PFSK-1 (cell line): ENCODE measurements at regions not wholly inside any gene's neighbourhood (a gene's known extent, or its start where the extent isn't known, plus 50 kb on each side); places are given as distances from the start of the nearest gene placed in this dataset.

Experiments
- FOXP2 ChIP-seq: optimal IDR thresholded peaks from 2 replicates; pipeline ENCODE3; 2011; ENCODE audit warnings: borderline replicate concordance, control low read depth, inconsistent platforms; ENCODE audit not compliant: insufficient read depth; ENCODE audit errors: extremely low read length, extremely low read depth
- POLR2AphosphoS5 ChIP-seq: IDR thresholded peaks from 2 replicates; pipeline ENCODE4 v1.6.1; 2012; ENCODE audit warnings: low read depth, mild to moderate bottlenecking, control low read depth, low read length, moderate library complexity
- SIN3A ChIP-seq: IDR thresholded peaks from 2 replicates; pipeline ENCODE4 v1.6.1; 2012; ENCODE audit warnings: mild to moderate bottlenecking, low read length, moderate library complexity, borderline replicate concordance; ENCODE audit not compliant: insufficient read depth
- TAF1 ChIP-seq: IDR thresholded peaks from 2 replicates; pipeline ENCODE4 v1.6.1; 2012; ENCODE audit warnings: low read length, control low read depth, borderline replicate concordance; ENCODE audit not compliant: insufficient read depth
- TF ChIP-seq, protein P1 (sequence below), 2 experiments: IDR thresholded peaks; 2 replicates each; pipeline versions ENCODE4 v1.6.1 to v1.8.0; 2011 to 2012; ENCODE audit warnings: low read depth in 2 of 2, low read length in 2 of 2, control low read depth in 1 of 2, inconsistent platforms in 1 of 2, mild to moderate bottlenecking in 1 of 2, moderate library complexity in 1 of 2; ENCODE audit not compliant: insufficient read depth in 1 of 2

DNA sequence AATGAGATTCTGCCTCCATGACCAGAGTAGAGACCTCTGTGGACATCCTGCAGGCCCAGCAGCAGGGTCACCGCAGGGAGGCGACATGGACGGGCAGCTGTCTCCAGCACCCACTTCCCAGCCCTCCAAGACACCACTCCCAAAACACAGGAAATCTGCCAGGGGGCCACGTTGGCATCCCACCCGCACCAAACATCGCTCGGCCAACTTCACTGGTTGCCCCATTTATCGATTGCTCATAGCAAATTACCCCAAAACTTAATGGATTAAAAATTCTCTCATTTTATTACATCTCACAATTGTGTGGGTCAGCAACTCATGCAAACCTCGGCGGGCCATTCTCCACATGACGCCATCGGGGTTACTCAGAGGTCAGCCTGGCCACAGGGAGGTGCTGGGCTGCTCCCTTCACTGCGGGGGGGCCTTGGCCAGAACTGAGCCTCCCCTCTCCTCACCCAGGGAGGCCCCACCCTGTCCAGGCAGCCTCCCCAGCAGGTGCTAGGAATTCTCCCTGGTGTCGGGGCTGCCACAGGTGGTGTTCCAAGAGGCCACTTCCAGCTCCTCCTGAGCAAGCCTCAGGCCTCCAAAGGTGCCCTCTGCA lies 420.7 kb upstream of the MYT1L start:
- TF ChIP-seq FOXP2 (no peak), SIN3A (no peak), POLR2AphosphoS5 (no peak), TAF1 (no peak)
- TF ChIP-seq, protein P1, sequence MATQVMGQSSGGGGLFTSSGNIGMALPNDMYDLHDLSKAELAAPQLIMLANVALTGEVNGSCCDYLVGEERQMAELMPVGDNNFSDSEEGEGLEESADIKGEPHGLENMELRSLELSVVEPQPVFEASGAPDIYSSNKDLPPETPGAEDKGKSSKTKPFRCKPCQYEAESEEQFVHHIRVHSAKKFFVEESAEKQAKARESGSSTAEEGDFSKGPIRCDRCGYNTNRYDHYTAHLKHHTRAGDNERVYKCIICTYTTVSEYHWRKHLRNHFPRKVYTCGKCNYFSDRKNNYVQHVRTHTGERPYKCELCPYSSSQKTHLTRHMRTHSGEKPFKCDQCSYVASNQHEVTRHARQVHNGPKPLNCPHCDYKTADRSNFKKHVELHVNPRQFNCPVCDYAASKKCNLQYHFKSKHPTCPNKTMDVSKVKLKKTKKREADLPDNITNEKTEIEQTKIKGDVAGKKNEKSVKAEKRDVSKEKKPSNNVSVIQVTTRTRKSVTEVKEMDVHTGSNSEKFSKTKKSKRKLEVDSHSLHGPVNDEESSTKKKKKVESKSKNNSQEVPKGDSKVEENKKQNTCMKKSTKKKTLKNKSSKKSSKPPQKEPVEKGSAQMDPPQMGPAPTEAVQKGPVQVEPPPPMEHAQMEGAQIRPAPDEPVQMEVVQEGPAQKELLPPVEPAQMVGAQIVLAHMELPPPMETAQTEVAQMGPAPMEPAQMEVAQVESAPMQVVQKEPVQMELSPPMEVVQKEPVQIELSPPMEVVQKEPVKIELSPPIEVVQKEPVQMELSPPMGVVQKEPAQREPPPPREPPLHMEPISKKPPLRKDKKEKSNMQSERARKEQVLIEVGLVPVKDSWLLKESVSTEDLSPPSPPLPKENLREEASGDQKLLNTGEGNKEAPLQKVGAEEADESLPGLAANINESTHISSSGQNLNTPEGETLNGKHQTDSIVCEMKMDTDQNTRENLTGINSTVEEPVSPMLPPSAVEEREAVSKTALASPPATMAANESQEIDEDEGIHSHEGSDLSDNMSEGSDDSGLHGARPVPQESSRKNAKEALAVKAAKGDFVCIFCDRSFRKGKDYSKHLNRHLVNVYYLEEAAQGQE (IDR thresholded peaks at IDR 0.05; ENCODE audit: insufficient read depth in 1 of 2, low read depth in 2 of 2, low read length in 2 of 2) = no peak

DNA sequence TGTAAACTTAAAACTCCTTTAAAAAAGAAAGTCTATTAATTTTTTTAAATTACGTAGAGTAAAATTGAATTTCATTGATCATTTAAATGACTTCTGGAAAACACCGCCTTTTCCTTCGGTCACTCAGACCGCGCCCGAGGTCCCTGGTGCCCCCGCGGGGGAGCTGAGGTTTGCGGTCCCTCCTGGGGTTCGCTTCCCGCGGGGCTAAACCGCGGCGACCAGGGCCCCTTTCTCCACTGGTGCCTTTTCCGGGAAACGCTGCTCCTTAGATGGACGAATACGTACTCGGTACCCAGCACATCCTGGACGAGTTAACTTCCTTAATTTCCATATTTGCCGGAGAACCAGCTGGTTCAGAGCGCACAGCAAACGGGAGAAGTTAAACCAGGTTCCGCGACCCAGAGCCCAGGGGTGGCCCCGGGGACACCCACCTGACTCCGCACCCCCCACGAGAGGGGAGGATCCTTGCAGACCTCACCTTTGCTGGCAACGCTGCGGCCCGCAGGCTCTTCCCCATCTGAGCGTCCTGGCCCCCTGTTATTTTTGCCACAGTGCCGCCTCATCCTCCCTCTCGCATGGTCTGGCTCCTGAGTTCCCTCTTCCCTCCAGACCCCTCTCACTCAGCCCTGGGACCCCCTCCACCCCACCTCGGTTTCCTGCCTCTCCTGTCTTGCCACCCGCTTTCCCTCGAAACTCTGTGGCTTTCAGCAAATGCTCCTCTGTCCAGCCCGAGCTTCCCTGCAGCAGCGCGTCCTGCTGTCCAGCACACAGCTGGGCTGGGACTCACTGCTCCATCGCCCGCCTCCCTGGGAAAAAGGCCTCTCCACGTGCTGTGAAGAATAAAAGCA lies 420.0 kb upstream of the MYT1L start:
- TF ChIP-seq, protein P1 (IDR thresholded peaks at IDR 0.05; ENCODE audit: insufficient read depth in 1 of 2, low read depth in 2 of 2, low read length in 2 of 2) = no peak
- TF ChIP-seq TAF1 (no peak), FOXP2 (no peak), SIN3A (no peak), POLR2AphosphoS5 (no peak)

DNA sequence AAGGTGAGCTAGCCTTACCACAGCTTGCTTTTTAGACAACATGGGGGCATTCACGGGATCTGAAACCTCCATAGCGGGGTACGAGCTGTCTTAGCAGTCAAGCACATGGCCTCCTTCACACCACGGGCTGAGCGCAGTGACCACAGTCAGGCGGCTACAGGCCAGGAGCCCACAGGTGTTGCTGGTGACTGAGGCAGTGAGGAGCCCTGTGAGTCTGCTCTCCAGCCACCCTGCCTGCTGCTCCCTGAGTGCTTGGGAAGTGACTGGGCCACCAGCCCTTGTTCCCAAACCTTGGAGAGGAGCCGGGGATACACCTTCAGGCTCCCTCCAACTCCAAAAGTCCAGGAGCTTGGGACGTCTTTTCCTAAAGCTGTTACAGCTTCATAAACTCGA lies 418.1 kb upstream of the MYT1L start:
- TF ChIP-seq FOXP2 = no peak
- no peak for TF ChIP-seq TAF1
- TF ChIP-seq SIN3A = no peak
- no peak for TF ChIP-seq POLR2AphosphoS5
- TF ChIP-seq, protein P1 (IDR thresholded peaks at IDR 0.05; ENCODE audit: insufficient read depth in 1 of 2, low read depth in 2 of 2, low read length in 2 of 2) = no peak

DNA sequence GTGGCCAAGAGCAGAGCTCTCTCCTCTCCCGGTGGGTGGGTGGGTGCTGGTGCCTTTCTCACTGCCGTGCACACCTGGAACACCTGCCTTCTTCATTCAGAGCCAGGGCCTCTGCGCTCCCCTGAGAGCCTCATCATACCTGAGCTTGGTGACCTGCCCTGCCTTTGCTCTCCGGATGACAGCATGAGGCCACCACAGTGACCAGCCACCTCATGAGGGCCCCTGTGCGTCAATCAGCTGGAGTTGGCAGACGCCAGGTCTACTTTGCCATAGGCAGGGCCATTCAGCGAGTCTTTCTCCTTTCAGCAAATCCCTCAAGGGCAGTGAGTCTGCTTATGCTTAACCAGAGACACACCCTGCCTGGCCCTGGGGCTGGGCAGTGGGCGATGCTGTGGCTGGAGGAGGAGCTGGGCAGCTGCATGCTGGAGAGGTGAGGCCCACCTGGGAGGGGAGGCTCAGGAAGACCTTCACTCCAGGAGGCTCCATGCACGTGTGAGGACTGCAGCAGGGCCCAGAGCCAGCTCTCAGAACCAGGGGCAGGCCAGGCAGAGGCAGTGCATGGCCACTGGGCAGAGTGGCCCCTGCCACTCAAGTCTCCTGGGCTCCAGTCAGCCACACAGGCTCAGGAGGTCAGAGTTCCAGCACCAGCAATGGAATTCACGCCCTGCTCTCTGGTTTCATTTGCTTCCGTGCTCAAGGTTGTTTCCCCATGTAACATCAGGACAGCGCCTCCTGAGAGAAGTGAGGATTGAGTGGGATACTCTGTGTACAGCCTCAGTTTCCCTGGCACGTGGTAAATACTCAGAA lies 417.5 kb upstream of the MYT1L start:
- TF ChIP-seq SIN3A = no peak
- no peak for TF ChIP-seq TAF1

DNA sequence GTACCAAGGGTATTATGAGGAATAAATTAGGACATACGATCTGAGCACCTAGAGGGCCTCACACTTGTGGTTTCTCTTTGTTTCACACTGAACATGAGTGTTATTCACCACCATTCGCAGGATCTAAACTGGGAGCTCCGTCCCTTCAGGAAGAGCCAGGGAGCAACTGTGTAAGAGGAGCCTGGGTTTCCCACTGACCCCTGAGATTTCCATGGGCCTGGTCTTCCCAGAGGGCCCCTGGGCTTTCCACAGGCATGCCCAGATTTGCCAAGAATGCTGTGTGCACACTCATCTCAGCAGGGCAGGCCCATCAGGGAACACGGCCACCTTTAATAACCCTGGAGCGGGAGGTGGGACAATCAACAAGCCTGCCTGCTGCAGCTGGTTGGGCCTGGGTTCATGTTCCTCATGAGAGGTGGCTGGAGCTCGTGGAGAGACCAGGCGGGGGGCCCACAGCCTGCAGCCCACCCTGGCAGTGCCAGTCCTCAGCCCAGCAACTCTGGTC lies 416.8 kb upstream of the MYT1L start:
- no peak for TF ChIP-seq SIN3A
- no peak for TF ChIP-seq POLR2AphosphoS5
- TF ChIP-seq, protein P1 (IDR thresholded peaks at IDR 0.05; ENCODE audit: insufficient read depth in 1 of 2, low read depth in 2 of 2, low read length in 2 of 2) = no peak
- TF ChIP-seq TAF1 = no peak
- TF ChIP-seq FOXP2 = no peak
